Sigmoid colon (tissue), 4 donors: ENCODE measurements at regions not wholly inside any gene's neighbourhood (a gene's known extent, or its start where the extent isn't known, plus 50 kb on each side); places are given as distances from the start of the nearest gene placed in this dataset.

Experiments
- EP300 ChIP-seq, 4 donors: sonication (generic); formaldehyde crosslinking; IDR thresholded peaks; one replicate each; pipeline ENCODE4 v1.6.1; 2017; ENCODE audit warnings: antibody characterized with exemption in 4 of 4
- POLR2A ChIP-seq, 2 donors: fragments of 450-650 bp; IDR thresholded peaks; one replicate each; pipeline ENCODE4 v1.6.1; 2016; ENCODE audit warnings: antibody characterized with exemption in 2 of 2, mild to moderate bottlenecking in 2 of 2, moderate library complexity in 2 of 2
- POLR2AphosphoS5 ChIP-seq, 4 donors: sonication (generic); formaldehyde crosslinking; IDR thresholded peaks; one replicate each; pipeline ENCODE4 v1.6.1; 2017; ENCODE audit warnings: antibody characterized with exemption in 4 of 4
- TF ChIP-seq, protein P1 (sequence below), 4 experiments: fragments of 450-650 bp in 3 of 4; fragments of 200-600 bp in 1 of 4; IDR thresholded peaks; one replicate each; pipeline ENCODE4 v1.5.1; 2016 to 2019; ENCODE audit warnings: antibody characterized with exemption in 4 of 4, mild to moderate bottlenecking in 3 of 4, moderate library complexity in 2 of 4

DNA sequence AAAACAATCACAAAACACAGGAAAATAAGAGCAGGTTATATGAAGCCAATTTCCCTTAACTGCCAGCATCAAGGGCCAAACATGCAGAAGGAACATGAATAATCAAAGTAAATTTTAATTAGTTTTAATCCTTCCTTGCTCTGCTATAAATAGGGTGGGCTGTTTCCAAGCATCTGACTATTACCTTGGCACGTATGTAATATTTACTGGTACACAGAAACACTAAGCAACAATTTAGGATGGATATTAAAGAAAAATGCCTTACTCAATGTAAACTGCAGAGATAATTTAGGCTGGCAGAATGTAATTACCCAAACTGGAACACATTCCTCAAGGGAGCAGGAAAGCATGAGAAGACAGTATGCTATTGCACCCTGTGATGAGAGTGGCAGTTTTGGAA lies 468.2 kb downstream of the TDRD15 start:
- TF ChIP-seq, protein P1, sequence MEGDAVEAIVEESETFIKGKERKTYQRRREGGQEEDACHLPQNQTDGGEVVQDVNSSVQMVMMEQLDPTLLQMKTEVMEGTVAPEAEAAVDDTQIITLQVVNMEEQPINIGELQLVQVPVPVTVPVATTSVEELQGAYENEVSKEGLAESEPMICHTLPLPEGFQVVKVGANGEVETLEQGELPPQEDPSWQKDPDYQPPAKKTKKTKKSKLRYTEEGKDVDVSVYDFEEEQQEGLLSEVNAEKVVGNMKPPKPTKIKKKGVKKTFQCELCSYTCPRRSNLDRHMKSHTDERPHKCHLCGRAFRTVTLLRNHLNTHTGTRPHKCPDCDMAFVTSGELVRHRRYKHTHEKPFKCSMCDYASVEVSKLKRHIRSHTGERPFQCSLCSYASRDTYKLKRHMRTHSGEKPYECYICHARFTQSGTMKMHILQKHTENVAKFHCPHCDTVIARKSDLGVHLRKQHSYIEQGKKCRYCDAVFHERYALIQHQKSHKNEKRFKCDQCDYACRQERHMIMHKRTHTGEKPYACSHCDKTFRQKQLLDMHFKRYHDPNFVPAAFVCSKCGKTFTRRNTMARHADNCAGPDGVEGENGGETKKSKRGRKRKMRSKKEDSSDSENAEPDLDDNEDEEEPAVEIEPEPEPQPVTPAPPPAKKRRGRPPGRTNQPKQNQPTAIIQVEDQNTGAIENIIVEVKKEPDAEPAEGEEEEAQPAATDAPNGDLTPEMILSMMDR (IDR thresholded peaks at IDR 0.05) = no peak
- TF ChIP-seq POLR2A (IDR thresholded peaks at IDR 0.05) (no peak), POLR2AphosphoS5 (IDR thresholded peaks at IDR 0.05) (no peak), EP300 (IDR thresholded peaks at IDR 0.05) (no peak)
